GM12865 (cell line): ENCODE measurements at regions not wholly inside any gene's neighbourhood (a gene's known extent, or its start where the extent isn't known, plus 50 kb on each side); places are given as distances from the start of the nearest gene placed in this dataset.

ENCODE experiments used
- DNase-seq: peaks from one replicate; pipeline ENCODE4 v3.0.0; 2010; ENCODE audit warnings: low read depth
- H3K4me3 ChIP-seq: 2 replicates; pipeline ENCODE4 v1.5.1; 2011; ENCODE audit warnings: mild to moderate bottlenecking, low read depth, low read length, control low read depth
- TF ChIP-seq, protein P1 (sequence below): IDR thresholded peaks from 2 replicates; pipeline ENCODE4 v1.5.1; 2011; ENCODE audit warnings: low read length, control low read depth, low read depth, inconsistent platforms; ENCODE audit not compliant: insufficient read depth; ENCODE audit errors: missing control alignments

GRCh38 chr14:56046996-56047395 lies 71.2 kb upstream of the PELI2 start:
- TF ChIP-seq, protein P1, sequence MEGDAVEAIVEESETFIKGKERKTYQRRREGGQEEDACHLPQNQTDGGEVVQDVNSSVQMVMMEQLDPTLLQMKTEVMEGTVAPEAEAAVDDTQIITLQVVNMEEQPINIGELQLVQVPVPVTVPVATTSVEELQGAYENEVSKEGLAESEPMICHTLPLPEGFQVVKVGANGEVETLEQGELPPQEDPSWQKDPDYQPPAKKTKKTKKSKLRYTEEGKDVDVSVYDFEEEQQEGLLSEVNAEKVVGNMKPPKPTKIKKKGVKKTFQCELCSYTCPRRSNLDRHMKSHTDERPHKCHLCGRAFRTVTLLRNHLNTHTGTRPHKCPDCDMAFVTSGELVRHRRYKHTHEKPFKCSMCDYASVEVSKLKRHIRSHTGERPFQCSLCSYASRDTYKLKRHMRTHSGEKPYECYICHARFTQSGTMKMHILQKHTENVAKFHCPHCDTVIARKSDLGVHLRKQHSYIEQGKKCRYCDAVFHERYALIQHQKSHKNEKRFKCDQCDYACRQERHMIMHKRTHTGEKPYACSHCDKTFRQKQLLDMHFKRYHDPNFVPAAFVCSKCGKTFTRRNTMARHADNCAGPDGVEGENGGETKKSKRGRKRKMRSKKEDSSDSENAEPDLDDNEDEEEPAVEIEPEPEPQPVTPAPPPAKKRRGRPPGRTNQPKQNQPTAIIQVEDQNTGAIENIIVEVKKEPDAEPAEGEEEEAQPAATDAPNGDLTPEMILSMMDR: no peak

DNA sequence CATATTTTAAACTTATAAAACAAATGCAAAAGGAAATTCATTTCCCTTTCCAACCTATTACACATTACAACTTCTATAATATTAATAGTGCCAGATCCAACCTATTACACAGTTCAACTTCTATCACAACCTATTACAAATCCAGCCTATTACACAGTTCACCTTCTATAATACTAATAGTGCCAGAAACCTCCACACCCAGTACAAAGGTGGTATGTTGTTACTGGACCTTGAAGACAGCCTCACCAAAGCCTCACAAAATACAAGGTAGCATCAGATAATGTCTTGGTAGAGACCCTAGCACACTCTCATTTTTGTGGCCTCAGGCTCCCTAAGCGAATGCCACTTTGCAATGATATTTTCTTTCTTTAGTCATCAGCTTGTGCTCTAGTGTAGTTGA lies 68.7 kb upstream of the PELI2 start:
- no peak for DNase-seq
- H3K4me3 ChIP-seq: no peak overlapping the region
- TF ChIP-seq, protein P1: no peak

More at GRCh38 chr14:56046996-56047395, 71.2 kb upstream of the PELI2 start:
- H3K4me3 ChIP-seq: no peak overlapping the region
- no peak for DNase-seq

DNA sequence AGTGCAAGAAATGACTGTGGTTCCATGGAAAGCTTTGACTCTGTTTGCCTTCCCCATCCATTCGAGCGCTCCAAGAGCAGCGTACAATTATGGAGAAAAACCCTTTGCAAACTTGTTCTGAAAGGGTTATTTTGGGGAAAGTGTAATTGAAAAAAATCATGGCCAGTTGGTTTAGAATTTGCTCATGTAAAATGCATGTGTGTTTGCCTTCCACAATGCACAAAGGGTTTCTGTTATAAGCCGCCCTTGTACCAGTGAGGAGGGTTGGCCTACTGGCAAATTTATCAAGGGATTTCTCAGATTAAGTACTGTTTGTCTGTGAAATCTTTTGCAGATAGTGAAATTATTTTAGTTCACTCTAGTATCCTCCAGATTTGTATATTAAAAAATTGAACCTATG lies 62.7 kb upstream of the PELI2 start:
- H3K4me3 ChIP-seq: no peak overlapping the region
- no peak for DNase-seq
- TF ChIP-seq, protein P1: no peak

DNA sequence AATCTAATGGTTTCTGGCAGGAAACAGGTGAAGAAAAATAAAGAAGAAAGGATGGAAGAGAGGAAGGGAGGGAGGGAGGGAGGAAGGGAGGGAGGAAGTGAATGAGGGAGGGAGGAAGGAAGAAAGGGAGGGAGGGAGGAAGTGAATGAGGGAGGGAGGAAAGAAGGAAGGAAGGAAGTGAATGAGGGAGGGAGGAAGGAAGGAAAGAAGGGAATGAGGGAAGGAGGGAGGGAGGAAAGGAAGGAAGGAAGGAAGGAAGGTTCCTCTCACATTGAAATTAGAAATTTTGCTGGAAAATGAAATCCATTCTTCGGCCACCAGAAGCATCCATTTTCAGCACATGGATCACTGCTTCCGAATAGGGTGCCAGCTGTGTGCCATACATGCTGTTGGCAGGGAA lies 62.2 kb upstream of the PELI2 start:
- DNase-seq: no peak
- H3K4me3 ChIP-seq: no peak overlapping the region
- TF ChIP-seq, protein P1: no peak

- no peak overlapping the region for H3K4me3 ChIP-seq
- TF ChIP-seq, protein P1: no peak
- DNase-seq: no peak
Observed at GRCh38 chr14:56057071-56057741, 61.0 kb upstream of the PELI2 start.

DNA sequence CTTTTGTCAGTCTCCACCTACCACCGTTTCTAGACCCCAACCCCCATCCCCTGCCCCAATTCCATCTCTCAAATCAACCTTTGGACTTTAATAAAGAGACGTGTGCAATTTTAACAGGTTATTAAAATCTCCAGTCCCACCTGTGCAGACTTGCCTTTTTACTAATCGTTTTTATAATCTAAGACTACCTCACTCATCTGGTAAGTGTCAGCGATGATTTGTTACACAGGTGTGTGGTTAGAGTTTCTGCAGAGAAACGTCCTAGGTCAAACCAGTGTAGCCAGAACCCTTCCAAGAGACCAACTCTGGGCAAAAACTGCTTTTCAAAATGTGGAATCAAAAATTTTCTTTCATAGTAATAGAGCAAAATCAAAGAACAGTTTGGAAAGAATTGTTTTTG lies 60.4 kb upstream of the PELI2 start:
- TF ChIP-seq, protein P1: no peak
- H3K4me3 ChIP-seq: no peak overlapping the region
- DNase-seq: no peak

- DNase-seq: no peak
- TF ChIP-seq, protein P1: no peak
Observed at GRCh38 chr14:56059054-56059453, 59.2 kb upstream of the PELI2 start.

More at GRCh38 chr14:56059054-56059453, 59.2 kb upstream of the PELI2 start:
- H3K4me3 ChIP-seq: no peak overlapping the region
